GM18505 (cell line): ENCODE measurements at regions not wholly inside any gene's neighbourhood (a gene's known extent, or its start where the extent isn't known, plus 50 kb on each side); places are given as distances from the start of the nearest gene placed in this dataset.

Experiments used
- ATAC-seq: cut with Tn5 transposase; IDR thresholded peaks from one replicate; pipeline ENCODE4 v1.9.1; 2021; ENCODE audit not compliant: unreplicated experiment
- POLR2A ChIP-seq: IDR thresholded peaks from 4 replicates; pipeline ENCODE4 v1.6.1; 2011; ENCODE audit warnings: borderline replicate concordance; ENCODE audit not compliant: insufficient read depth, insufficient read length; ENCODE audit errors: extremely low read depth

GRCh38 chr21:25398630-25399029, 208.7 kb downstream of the MRPL39 start:
- no peak for TF ChIP-seq POLR2A
- ATAC-seq, result no peak

- peak; percentile 23 for TF ChIP-seq POLR2A
- ATAC-seq, result peak; percentile 79
These were observed 211.1 kb downstream of the MRPL39 start for GRCh38 chr21:25396135-25396711.

- no peak for TF ChIP-seq POLR2A
- ATAC-seq, result no peak
These were observed 215.5 kb downstream of the MRPL39 start for GRCh38 chr21:25391777-25392176.

GRCh38 chr21:25390701-25391100, 216.6 kb downstream of the MRPL39 start:
- no peak for TF ChIP-seq POLR2A
- ATAC-seq, result no peak

GRCh38 chr21:25387665-25388064, 219.6 kb downstream of the MRPL39 start:
- TF ChIP-seq POLR2A, result no peak
- no peak for ATAC-seq

- no peak for ATAC-seq
These were observed 221.3 kb downstream of the MRPL39 start for GRCh38 chr21:25385911-25386474.

GRCh38 chr21:25385341-25385740, 221.9 kb downstream of the MRPL39 start:
- no peak for ATAC-seq

More at GRCh38 chr21:25385911-25386474, 221.3 kb downstream of the MRPL39 start:
- no peak for TF ChIP-seq POLR2A

GRCh38 chr21:25384782-25385181, 222.5 kb downstream of the MRPL39 start:
- no peak for TF ChIP-seq POLR2A
- no peak for ATAC-seq

More at GRCh38 chr21:25385341-25385740, 221.9 kb downstream of the MRPL39 start:
- no peak for TF ChIP-seq POLR2A

- no peak for ATAC-seq
- TF ChIP-seq POLR2A, result no peak
These were observed 223.7 kb downstream of the MRPL39 start for GRCh38 chr21:25383545-25383944.

GRCh38 chr21:25381936-25382452, 225.3 kb downstream of the MRPL39 start:
- TF ChIP-seq POLR2A, result no peak
- ATAC-seq, result no peak

GRCh38 chr21:25375675-25376074, 231.6 kb downstream of the MRPL39 start:
- ATAC-seq, result no peak

GRCh38 chr21:25373126-25374082, 233.9 kb downstream of the MRPL39 start:
- ATAC-seq, result no peak
- TF ChIP-seq POLR2A, result no peak

More at GRCh38 chr21:25375675-25376074, 231.6 kb downstream of the MRPL39 start:
- TF ChIP-seq POLR2A, result no peak

GRCh38 chr21:25371841-25372425, 235.3 kb downstream of the MRPL39 start:
- no peak for ATAC-seq

GRCh38 chr21:25370311-25370744, 237.0 kb downstream of the MRPL39 start:
- TF ChIP-seq POLR2A, result no peak
- ATAC-seq, result no peak

More at GRCh38 chr21:25371841-25372425, 235.3 kb downstream of the MRPL39 start:
- no peak for TF ChIP-seq POLR2A
